Suprapubic skin (tissue), 4 donors: ENCODE measurements at regions not wholly inside any gene's neighbourhood (a gene's known extent, or its start where the extent isn't known, plus 50 kb on each side); places are given as distances from the start of the nearest gene placed in this dataset.

Source experiments
- DNase-seq, 2 donors: peaks; one replicate each; pipeline ENCODE4 v3.0.0-alpha.2; 2019; ENCODE audit warnings: low spot score in 2 of 2
- H3K27ac ChIP-seq: fragments of 200-600 bp; sonication (generic); one replicate; pipeline ENCODE4 v1.5.1; 2019
- H3K27me3 ChIP-seq: fragments of 200-600 bp; sonication (generic); one replicate; pipeline ENCODE4 v1.5.1; 2019
- H3K36me3 ChIP-seq: fragments of 200-600 bp; sonication (generic); one replicate; pipeline ENCODE4 v1.5.1; 2019
- H3K4me1 ChIP-seq: fragments of 200-600 bp; sonication (generic); one replicate; pipeline ENCODE4 v1.5.1; 2019
- H3K4me3 ChIP-seq: fragments of 200-600 bp; sonication (generic); one replicate; pipeline ENCODE4 v1.5.1; 2019; ENCODE audit warnings: mild to moderate bottlenecking
- H3K9me3 ChIP-seq: fragments of 200-600 bp; sonication (generic); one replicate; pipeline ENCODE4 v1.5.1; 2019
- EP300 ChIP-seq: sonication (generic); formaldehyde crosslinking; IDR thresholded peaks from one replicate; pipeline ENCODE4 v1.6.1; 2017; ENCODE audit warnings: antibody characterized with exemption
- POLR2A ChIP-seq, 2 donors: fragments of 450-650 bp; IDR thresholded peaks; one replicate each; pipeline ENCODE4 v1.6.1; 2017; ENCODE audit warnings: antibody characterized with exemption in 2 of 2, mild to moderate bottlenecking in 2 of 2, moderate library complexity in 2 of 2
- POLR2AphosphoS5 ChIP-seq, 3 donors: sonication (generic); formaldehyde crosslinking; IDR thresholded peaks; one replicate each; pipeline ENCODE4 v1.6.1; 2017; ENCODE audit warnings: antibody characterized with exemption in 3 of 3
- WGBS: methylation state at CpG from one replicate; pipeline ENCODE4 v1.1.5; 2018; 5-methylcytosine and 5-hydroxymethylcytosine counted together
- TF ChIP-seq, protein P1 (sequence below), 2 donors: fragments of 200-600 bp in 1 of 2; fragments of 450-650 bp in 1 of 2; sonication (generic) in 1 of 2; IDR thresholded peaks; one replicate each; pipeline ENCODE4 v1.5.1; 2016 to 2019; ENCODE audit warnings: antibody characterized with exemption in 2 of 2, mild to moderate bottlenecking in 1 of 2, moderate library complexity in 1 of 2

DNA sequence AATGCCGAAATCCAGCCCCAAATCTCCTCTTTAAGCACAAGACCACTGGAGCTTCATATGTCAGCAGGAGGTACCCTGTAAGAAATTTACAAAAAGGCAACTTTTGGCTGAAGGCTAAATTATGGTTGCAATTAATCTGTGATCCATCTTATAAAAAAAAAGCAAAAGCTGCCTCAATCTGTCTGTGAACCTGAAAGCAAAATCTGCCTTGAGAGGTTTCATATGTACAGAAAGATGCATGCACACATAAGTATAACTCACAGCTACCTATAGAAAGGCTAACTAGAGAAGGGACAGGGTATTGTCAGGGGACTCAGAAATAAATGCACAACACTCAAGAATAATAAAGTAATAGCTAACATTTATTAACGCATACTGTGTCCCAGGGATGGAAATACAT, 964.2 kb upstream of the ADGRL2 start:
- Histone ChIP-seq H3K27ac (no peak overlapping the region), H3K27me3 (no peaks in the 10 kb centered on the region), H3K36me3 (no peaks in the 10 kb centered on the region), H3K4me3 (no peak overlapping the region), H3K9me3 (no peaks in the 10 kb centered on the region), H3K4me1 (no peaks in the 10 kb centered on the region)
- 88% methylated on average over 2 of the region's 2 CpGs for WGBS
- no peak for DNase-seq
- no peak for TF ChIP-seq EP300
- TF ChIP-seq, protein P1, sequence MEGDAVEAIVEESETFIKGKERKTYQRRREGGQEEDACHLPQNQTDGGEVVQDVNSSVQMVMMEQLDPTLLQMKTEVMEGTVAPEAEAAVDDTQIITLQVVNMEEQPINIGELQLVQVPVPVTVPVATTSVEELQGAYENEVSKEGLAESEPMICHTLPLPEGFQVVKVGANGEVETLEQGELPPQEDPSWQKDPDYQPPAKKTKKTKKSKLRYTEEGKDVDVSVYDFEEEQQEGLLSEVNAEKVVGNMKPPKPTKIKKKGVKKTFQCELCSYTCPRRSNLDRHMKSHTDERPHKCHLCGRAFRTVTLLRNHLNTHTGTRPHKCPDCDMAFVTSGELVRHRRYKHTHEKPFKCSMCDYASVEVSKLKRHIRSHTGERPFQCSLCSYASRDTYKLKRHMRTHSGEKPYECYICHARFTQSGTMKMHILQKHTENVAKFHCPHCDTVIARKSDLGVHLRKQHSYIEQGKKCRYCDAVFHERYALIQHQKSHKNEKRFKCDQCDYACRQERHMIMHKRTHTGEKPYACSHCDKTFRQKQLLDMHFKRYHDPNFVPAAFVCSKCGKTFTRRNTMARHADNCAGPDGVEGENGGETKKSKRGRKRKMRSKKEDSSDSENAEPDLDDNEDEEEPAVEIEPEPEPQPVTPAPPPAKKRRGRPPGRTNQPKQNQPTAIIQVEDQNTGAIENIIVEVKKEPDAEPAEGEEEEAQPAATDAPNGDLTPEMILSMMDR (IDR thresholded peaks at IDR 0.05) = no peak
- no peak for TF ChIP-seq POLR2A (IDR thresholded peaks at IDR 0.05)
- TF ChIP-seq POLR2AphosphoS5 (IDR thresholded peaks at IDR 0.05) = no peak

DNA sequence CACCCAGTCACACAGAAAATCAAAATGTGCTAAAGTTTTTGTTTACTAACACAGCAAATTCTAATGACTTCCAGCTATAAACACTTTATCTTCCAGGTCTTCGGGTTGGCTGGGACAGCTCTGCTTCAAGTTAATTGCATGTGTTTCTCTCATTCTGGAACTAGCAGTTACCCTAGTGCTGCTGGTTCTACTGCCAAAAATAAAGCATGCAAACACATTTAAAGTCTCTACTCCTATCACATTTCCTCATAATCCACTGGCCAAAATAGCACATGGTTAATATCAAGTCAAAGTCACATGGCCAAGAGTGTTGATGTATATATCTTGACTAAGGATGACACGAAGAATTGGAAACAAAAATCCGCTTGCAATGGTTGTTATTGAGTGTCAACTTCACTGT, 973.1 kb upstream of the ADGRL2 start:
- no peak for TF ChIP-seq EP300
- H3K9me3 ChIP-seq = no peaks in the 10 kb centered on the region
- 57% methylated on average over 3 of the region's 3 CpGs for WGBS
- H3K27me3 ChIP-seq = no peaks in the 10 kb centered on the region
- H3K27ac ChIP-seq = no peak overlapping the region
- H3K36me3 ChIP-seq = no peaks in the 10 kb centered on the region
- no peak overlapping the region for H3K4me3 ChIP-seq
- DNase-seq = no peak
- H3K4me1 ChIP-seq = no peaks in the 10 kb centered on the region

DNA sequence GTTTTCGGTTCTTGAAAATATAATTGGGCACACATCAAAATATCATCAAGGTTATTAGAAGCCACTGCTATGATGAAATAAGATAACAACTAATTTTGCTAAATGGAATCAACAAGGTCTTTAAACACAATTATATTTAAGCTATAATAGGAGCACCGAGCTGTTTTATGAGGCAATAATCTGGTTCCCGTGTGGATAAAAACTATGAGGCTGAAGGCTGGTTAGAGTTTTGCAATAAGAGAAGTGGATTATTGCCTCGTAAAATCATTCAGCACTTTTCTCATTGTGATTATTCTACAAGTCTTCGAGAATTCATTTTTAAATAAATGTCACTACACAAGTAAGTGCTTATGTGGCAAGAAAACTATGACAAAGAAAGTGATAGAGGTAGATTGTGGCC, 975.7 kb upstream of the ADGRL2 start:
- no peak overlapping the region for H3K4me3 ChIP-seq
- TF ChIP-seq, protein P1 (IDR thresholded peaks at IDR 0.05) = no peak
- no peaks in the 10 kb centered on the region for H3K4me1 ChIP-seq
- no peak for DNase-seq
- WGBS = 61% methylated on average over 5 of the region's 5 CpGs
- H3K9me3 ChIP-seq = no peaks in the 10 kb centered on the region
- H3K27ac ChIP-seq = no peak overlapping the region
- H3K27me3 ChIP-seq = no peaks in the 10 kb centered on the region
- no peaks in the 10 kb centered on the region for H3K36me3 ChIP-seq

DNA sequence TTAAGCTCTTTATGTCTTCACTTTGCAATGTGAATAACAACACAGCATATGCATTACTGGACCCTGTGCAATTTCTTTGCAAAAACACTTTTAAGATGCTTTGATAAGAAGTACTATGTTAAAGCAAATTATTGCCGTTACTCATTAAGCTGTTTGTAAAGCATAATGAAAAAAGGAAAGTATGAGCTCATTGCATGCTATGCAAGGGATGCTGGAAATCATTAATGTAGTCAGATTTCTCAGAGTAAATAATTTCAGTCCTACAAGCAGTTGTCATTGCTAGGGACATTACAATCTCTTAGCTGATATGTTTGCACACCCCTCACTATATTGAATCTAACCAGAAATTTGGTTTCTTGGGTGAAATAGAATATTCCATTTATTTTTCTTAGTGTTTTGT, 982.5 kb upstream of the ADGRL2 start:
- DNase-seq = no peak
- Histone ChIP-seq H3K9me3 (no peaks in the 10 kb centered on the region), H3K4me3 (no peak overlapping the region), H3K27ac (no peak overlapping the region), H3K36me3 (no peaks in the 10 kb centered on the region), H3K4me1 (no peaks in the 10 kb centered on the region), H3K27me3 (no peaks in the 10 kb centered on the region)
- WGBS = 55% methylated on average over 1 of the region's 1 CpG
- TF ChIP-seq EP300 (no peak), POLR2AphosphoS5 (IDR thresholded peaks at IDR 0.05) (no peak), POLR2A (IDR thresholded peaks at IDR 0.05) (no peak)
- TF ChIP-seq, protein P1 (IDR thresholded peaks at IDR 0.05) = no peak

DNA sequence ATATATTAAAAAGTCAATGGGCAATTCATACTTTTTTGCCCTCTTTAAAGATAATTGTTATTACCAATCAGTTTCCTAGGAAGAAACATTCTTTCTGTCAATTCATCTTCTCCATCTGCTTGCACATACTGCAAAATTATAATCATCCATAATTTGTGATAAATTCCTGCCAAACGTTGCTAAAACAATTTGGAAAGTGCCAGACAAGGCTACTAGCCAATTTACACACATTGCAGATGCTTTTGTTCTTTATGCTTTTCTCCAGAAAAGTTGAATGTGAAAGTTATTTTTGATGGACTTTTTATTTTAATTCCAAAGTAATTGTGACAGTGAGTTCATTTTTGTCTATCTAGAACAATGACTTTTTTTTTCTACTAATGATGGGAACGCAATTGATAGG, 992.8 kb upstream of the ADGRL2 start:
- Histone ChIP-seq H3K4me3 (no peak overlapping the region), H3K9me3 (no peaks in the 10 kb centered on the region), H3K27ac (no peak overlapping the region), H3K27me3 (no peaks in the 10 kb centered on the region), H3K4me1 (no peaks in the 10 kb centered on the region), H3K36me3 (no peaks in the 10 kb centered on the region)
- no peak for DNase-seq
- 41% methylated on average over 2 of the region's 2 CpGs for WGBS
- TF ChIP-seq, protein P1 (IDR thresholded peaks at IDR 0.05) = no peak
- TF ChIP-seq EP300 (no peak), POLR2A (IDR thresholded peaks at IDR 0.05) (no peak), POLR2AphosphoS5 (IDR thresholded peaks at IDR 0.05) (no peak)

DNA sequence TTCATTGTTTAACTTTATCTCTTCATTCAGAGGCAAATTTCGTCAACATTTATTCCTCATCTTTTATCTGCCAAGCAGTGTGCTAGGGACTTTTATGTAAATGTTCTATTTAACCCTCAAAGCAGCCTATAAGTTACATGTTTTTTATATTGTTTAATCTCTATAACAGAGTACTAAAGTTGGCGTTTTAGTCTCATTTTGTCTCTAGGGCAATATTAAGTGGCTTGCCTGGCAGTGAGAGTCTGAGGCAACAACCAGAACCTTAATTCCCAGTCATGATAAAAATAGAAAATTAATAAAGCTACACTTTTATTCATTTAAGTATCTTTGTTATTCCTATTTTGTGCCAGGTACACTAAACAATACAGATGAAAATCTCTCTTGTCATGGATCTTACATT, 994.3 kb upstream of the ADGRL2 start:
- 87% methylated on average over 2 of the region's 2 CpGs for WGBS
- TF ChIP-seq POLR2AphosphoS5 (IDR thresholded peaks at IDR 0.05) = no peak
- no peak for TF ChIP-seq POLR2A (IDR thresholded peaks at IDR 0.05)
- TF ChIP-seq, protein P1 (IDR thresholded peaks at IDR 0.05) = no peak
- no peak for TF ChIP-seq EP300

More for the DNA sequence above, 994.3 kb upstream of the ADGRL2 start:
- Histone ChIP-seq H3K9me3 (no peaks in the 10 kb centered on the region), H3K36me3 (no peaks in the 10 kb centered on the region), H3K27me3 (no peaks in the 10 kb centered on the region), H3K27ac (no peak overlapping the region), H3K4me3 (no peak overlapping the region), H3K4me1 (no peaks in the 10 kb centered on the region)
- DNase-seq = no peak
